Mesendoderm (in vitro differentiated cells): ENCODE measurements at regions not wholly inside any gene's neighbourhood (a gene's known extent, or its start where the extent isn't known, plus 50 kb on each side); places are given as distances from the start of the nearest gene placed in this dataset.

ENCODE experiments used
- DNase-seq: peaks from one replicate; pipeline ENCODE4 v3.0.0; 2013
- H2AK5ac ChIP-seq: 2 replicates; pipeline ENCODE4 v1.6.1; 2013; ENCODE audit warnings: low read length, inconsistent platforms
- H2BK120ac ChIP-seq: 2 replicates; pipeline ENCODE4 v1.6.1; 2013; ENCODE audit warnings: low read depth, mild to moderate bottlenecking, low read length, moderate library complexity, mixed read lengths
- H2BK15ac ChIP-seq: replicated peaks from 2 replicates; pipeline ENCODE4 v1.6.1; 2013; ENCODE audit warnings: low read depth, mild to moderate bottlenecking, moderate library complexity
- H2BK5ac ChIP-seq: 2 replicates; pipeline ENCODE4 v1.6.1; 2013; ENCODE audit warnings: low read length, inconsistent platforms
- H3K18ac ChIP-seq: 2 replicates; pipeline ENCODE4 v1.6.1; 2013; ENCODE audit warnings: mild to moderate bottlenecking, low read length, mixed read lengths
- H3K23ac ChIP-seq: one replicate; pipeline ENCODE4 v1.6.1; 2013; ENCODE audit warnings: low read length
- H3K27ac ChIP-seq: 2 replicates; pipeline ENCODE4 v1.5.1; 2013; ENCODE audit warnings: low read depth, mild to moderate bottlenecking, inconsistent platforms, low read length, moderate library complexity
- H3K27me3 ChIP-seq: 2 replicates; pipeline ENCODE4 v1.6.1; 2013; ENCODE audit warnings: low read length, control low read depth, mild to moderate bottlenecking, inconsistent platforms; ENCODE audit not compliant: insufficient read depth, poor library complexity
- H3K36me3 ChIP-seq: 2 replicates; pipeline ENCODE4 v1.6.1; 2013; ENCODE audit warnings: low read length, inconsistent platforms; ENCODE audit not compliant: control insufficient read depth, insufficient read depth
- H3K4ac ChIP-seq: one replicate; pipeline ENCODE4 v1.6.1; 2013; ENCODE audit warnings: low read depth, mild to moderate bottlenecking, low read length, moderate library complexity
- H3K4me1 ChIP-seq: 2 replicates; pipeline ENCODE4 v1.6.1; 2013; ENCODE audit warnings: low read depth, low read length, inconsistent platforms; ENCODE audit not compliant: control insufficient read depth
- H3K4me2 ChIP-seq: 2 replicates; pipeline ENCODE4 v1.6.1; 2013; ENCODE audit warnings: low read length
- H3K4me3 ChIP-seq: 2 replicates; pipeline ENCODE4 v1.5.1; 2013; ENCODE audit warnings: mild to moderate bottlenecking, low read length
- H3K56ac ChIP-seq: one replicate; pipeline ENCODE4 v1.6.1; 2013; ENCODE audit warnings: low read length
- H3K79me1 ChIP-seq: 2 replicates; pipeline ENCODE4 v1.6.1; 2013; ENCODE audit warnings: low read length, inconsistent platforms
- H3K79me2 ChIP-seq: 2 replicates; pipeline ENCODE4 v1.6.1; 2013; ENCODE audit warnings: mild to moderate bottlenecking, low read length; ENCODE audit not compliant: control insufficient read depth, insufficient read depth
- H3K9ac ChIP-seq: 2 replicates; pipeline ENCODE4 v1.6.1; 2013; ENCODE audit warnings: low read length, inconsistent platforms
- H4K5ac ChIP-seq: one replicate; pipeline ENCODE4 v1.6.1; 2013; ENCODE audit warnings: low read length
- H4K8ac ChIP-seq: one replicate; pipeline ENCODE4 v1.6.1; 2013; ENCODE audit warnings: low read depth, mild to moderate bottlenecking, control low read depth, low read length, moderate library complexity
- WGBS: extraction: QIAGEN DNeasy Blood & Tissue Kit; methylation state at CpG from one replicate; pipeline ENCODE4 v1.1.7; 2013; ENCODE audit warnings: low lambda C conversion rate, missing lambda C conversion rate; ENCODE audit not compliant: insufficient coverage; ENCODE audit errors: extremely low coverage; 5-methylcytosine and 5-hydroxymethylcytosine counted together

- Histone ChIP-seq H2BK5ac (no peak overlapping the region), H3K4ac (no peak overlapping the region), H2AK5ac (no peak overlapping the region), H3K56ac (no peak overlapping the region), H3K27me3 (no peaks in the 10 kb centered on the region), H3K79me2 (no peaks in the 10 kb centered on the region), H3K27ac (no peak overlapping the region), H3K4me3 (no peak overlapping the region), H3K36me3 (no peaks in the 10 kb centered on the region), H3K18ac (no peak overlapping the region), H3K4me1 (no peaks in the 10 kb centered on the region), H2BK15ac (no peak overlapping the region), H3K23ac (no peak overlapping the region), H2BK120ac (no peak overlapping the region), H4K8ac (no peak overlapping the region), H3K9ac (no peak overlapping the region), H4K5ac (no peak overlapping the region), H3K4me2 (no peak overlapping the region), H3K79me1 (no peaks in the 10 kb centered on the region)
- no peak for DNase-seq
- no CpG with 5 or more reads among the region's 1 CpG for WGBS
These were observed 349.9 kb downstream of the LRIG3 start for GRCh38 chr12:58570411-58570810.

GRCh38 chr12:58575256-58575655 is 345.0 kb downstream of the LRIG3 start:
- no CpG with 5 or more reads among the region's 5 CpGs for WGBS
- no peak overlapping the region for H2BK5ac ChIP-seq
- no peaks in the 10 kb centered on the region for H3K4me1 ChIP-seq
- no peak overlapping the region for H3K4me2 ChIP-seq
- H3K23ac ChIP-seq: no peak overlapping the region
- H3K27ac ChIP-seq: no peak overlapping the region
- no peaks in the 10 kb centered on the region for H3K79me1 ChIP-seq
- no peak overlapping the region for H3K9ac ChIP-seq
- H4K8ac ChIP-seq: no peak overlapping the region
- no peak overlapping the region for H3K4ac ChIP-seq
- no peak overlapping the region for H4K5ac ChIP-seq
- no peak overlapping the region for H3K4me3 ChIP-seq
- no peak overlapping the region for H2BK15ac ChIP-seq
- H2AK5ac ChIP-seq: no peak overlapping the region
- H3K56ac ChIP-seq: no peak overlapping the region
- no peaks in the 10 kb centered on the region for H3K36me3 ChIP-seq
- no peak overlapping the region for H3K18ac ChIP-seq
- H2BK120ac ChIP-seq: no peak overlapping the region
- no peaks in the 10 kb centered on the region for H3K79me2 ChIP-seq
- DNase-seq: no peak
- H3K27me3 ChIP-seq: no peaks in the 10 kb centered on the region

- Histone ChIP-seq H3K23ac (no peak overlapping the region), H3K18ac (no peak overlapping the region), H3K79me2 (no peaks in the 10 kb centered on the region), H4K5ac (no peak overlapping the region), H3K4me3 (no peak overlapping the region), H2BK5ac (no peak overlapping the region), H2BK120ac (no peak overlapping the region), H3K4me1 (no peaks in the 10 kb centered on the region), H3K9ac (no peak overlapping the region), H3K4ac (no peak overlapping the region), H2BK15ac (no peak overlapping the region), H3K36me3 (no peaks in the 10 kb centered on the region), H3K56ac (no peak overlapping the region), H4K8ac (no peak overlapping the region), H2AK5ac (no peak overlapping the region), H3K4me2 (no peak overlapping the region), H3K27me3 (no peaks in the 10 kb centered on the region), H3K27ac (no peak overlapping the region), H3K79me1 (no peaks in the 10 kb centered on the region)
- no peak for DNase-seq
- no CpG with 5 or more reads among the region's 5 CpGs for WGBS
These were observed 344.2 kb downstream of the LRIG3 start for GRCh38 chr12:58576081-58576480.

GRCh38 chr12:58576916-58577315 is 343.4 kb downstream of the LRIG3 start:
- no peak for DNase-seq
- H3K18ac ChIP-seq: no peak overlapping the region
- H3K56ac ChIP-seq: no peak overlapping the region
- no peaks in the 10 kb centered on the region for H3K4me1 ChIP-seq
- no peak overlapping the region for H2BK15ac ChIP-seq
- no peaks in the 10 kb centered on the region for H3K79me2 ChIP-seq
- H2BK5ac ChIP-seq: no peak overlapping the region
- no peak overlapping the region for H3K23ac ChIP-seq
- H3K4me3 ChIP-seq: no peak overlapping the region
- H3K9ac ChIP-seq: no peak overlapping the region
- no peaks in the 10 kb centered on the region for H3K27me3 ChIP-seq
- H2BK120ac ChIP-seq: no peak overlapping the region
- no peak overlapping the region for H3K27ac ChIP-seq
- no peak overlapping the region for H4K5ac ChIP-seq
- H3K36me3 ChIP-seq: no peaks in the 10 kb centered on the region
- no peak overlapping the region for H4K8ac ChIP-seq
- no peak overlapping the region for H2AK5ac ChIP-seq
- no peaks in the 10 kb centered on the region for H3K79me1 ChIP-seq
- no peak overlapping the region for H3K4me2 ChIP-seq
- no peak overlapping the region for H3K4ac ChIP-seq
- no CpG with 5 or more reads among the region's 5 CpGs for WGBS

- Histone ChIP-seq H3K79me1 (no peaks in the 10 kb centered on the region), H3K9ac (no peak overlapping the region), H2BK15ac (no peak overlapping the region), H3K18ac (no peak overlapping the region), H3K23ac (no peak overlapping the region), H3K36me3 (no peaks in the 10 kb centered on the region), H3K4me1 (no peaks in the 10 kb centered on the region), H2AK5ac (no peak overlapping the region), H2BK5ac (no peak overlapping the region), H3K27me3 (no peaks in the 10 kb centered on the region), H3K4me2 (no peak overlapping the region), H3K4ac (no peak overlapping the region), H3K4me3 (no peak overlapping the region), H4K5ac (no peak overlapping the region), H4K8ac (no peak overlapping the region), H3K79me2 (no peaks in the 10 kb centered on the region), H3K56ac (no peak overlapping the region), H2BK120ac (no peak overlapping the region), H3K27ac (no peak overlapping the region)
- DNase-seq: no peak
- WGBS: no CpG with 5 or more reads among the region's 3 CpGs
These were observed 340.2 kb downstream of the LRIG3 start for GRCh38 chr12:58580095-58580494.

- Histone ChIP-seq H3K4me2 (no peak overlapping the region), H3K4me3 (no peak overlapping the region), H3K9ac (no peak overlapping the region), H3K27me3 (peaks cover 2% of the 10 kb centered on the region), H4K5ac (no peak overlapping the region), H3K27ac (no peak overlapping the region), H2BK120ac (no peak overlapping the region), H2AK5ac (no peak overlapping the region), H3K23ac (no peak overlapping the region), H3K4me1 (no peaks in the 10 kb centered on the region), H3K79me1 (no peaks in the 10 kb centered on the region), H3K56ac (no peak overlapping the region), H2BK15ac (no peak overlapping the region), H3K18ac (no peak overlapping the region), H4K8ac (no peak overlapping the region), H3K79me2 (no peaks in the 10 kb centered on the region), H2BK5ac (no peak overlapping the region), H3K4ac (no peak overlapping the region), H3K36me3 (no peaks in the 10 kb centered on the region)
- no peak for DNase-seq
- no CpG with 5 or more reads among the region's 2 CpGs for WGBS
These were observed 336.8 kb downstream of the LRIG3 start for GRCh38 chr12:58583529-58583928.
